Activated T-cell treated with anti-CD3 and anti-CD28 coated beads, Interleukin-2, amount 50 U/mL, for 48 hours (primary cell): ENCODE measurements at regions not wholly inside any gene's neighbourhood (a gene's known extent, or its start where the extent isn't known, plus 50 kb on each side); places are given as distances from the start of the nearest gene placed in this dataset.

Experiments used
- DNase-seq, 2 experiments: peaks; one replicate each; pipeline ENCODE4 v3.0.0-alpha.2; 2020

DNA sequence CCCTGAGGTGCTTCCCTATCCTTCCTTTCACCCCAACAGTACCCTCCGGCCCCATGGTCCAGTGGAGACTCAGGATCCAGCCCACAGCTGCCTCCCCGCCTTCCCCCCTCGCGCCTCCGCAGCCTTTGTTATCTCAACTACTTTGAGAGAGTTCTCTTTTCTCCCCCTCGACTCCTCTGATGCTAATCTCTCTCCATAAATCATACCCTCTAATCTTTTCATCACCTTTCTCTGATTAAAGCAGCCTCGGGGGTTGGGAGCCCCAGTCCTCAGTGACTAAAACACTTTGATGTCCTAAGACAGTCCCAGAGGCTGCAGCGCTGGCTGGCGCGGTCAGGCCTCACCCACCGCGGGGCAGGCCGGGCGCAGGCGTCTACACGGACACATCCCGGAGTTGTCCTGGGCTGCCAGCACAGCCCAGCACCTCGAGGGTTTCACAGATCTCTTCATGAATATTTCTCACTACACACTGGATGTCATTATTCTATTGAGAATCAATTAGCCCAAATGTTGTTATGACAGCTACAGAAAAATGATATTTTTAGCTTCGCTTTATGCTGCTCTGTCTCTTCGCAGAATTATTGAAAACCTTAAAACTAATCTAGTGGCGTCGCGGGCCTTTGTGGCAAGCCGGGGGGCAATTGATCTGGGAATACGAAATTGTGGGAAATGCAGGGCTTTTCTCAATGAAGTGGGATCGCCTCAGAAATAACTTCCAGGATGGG lies 289.5 kb downstream of the RRAGC start:
- no peak for DNase-seq

DNA sequence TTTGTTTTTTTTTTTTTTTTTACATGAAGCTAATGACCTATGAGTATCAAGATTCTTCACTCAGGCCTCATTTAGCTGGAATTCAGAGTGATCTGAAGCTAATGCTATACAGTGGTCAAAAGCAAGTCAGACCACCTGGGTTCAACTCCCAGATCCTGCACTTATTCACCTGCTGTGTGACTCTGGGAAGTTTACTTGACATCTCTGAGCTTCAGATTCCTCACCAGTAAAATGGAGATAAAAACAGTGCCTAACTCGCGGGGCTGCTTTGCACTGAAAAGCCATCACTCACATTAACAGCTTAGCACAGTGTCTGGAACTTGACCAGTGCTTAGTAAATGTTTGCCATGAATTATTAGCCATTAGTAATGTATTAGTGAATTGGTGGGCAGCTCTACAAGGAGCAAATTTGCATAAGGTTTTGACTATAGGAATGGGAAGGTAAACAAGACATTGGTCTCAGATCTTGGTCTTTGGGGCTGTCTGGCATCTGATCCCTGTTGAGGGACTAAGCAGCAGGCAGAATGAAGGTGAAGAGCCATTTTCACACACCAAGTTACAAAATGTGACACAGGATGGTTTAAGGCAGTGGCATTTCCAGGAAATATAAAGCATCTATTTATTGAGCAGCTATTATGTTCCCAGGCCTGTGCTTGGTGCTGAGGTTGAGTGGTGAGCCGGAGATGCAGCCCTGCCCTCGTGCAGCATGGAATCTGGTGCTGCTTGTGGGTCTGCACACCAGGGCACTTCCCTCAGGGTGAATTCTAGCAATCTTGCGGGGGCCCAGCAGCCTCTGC lies 291.3 kb downstream of the RRAGC start:
- DNase-seq, result no peak

DNA sequence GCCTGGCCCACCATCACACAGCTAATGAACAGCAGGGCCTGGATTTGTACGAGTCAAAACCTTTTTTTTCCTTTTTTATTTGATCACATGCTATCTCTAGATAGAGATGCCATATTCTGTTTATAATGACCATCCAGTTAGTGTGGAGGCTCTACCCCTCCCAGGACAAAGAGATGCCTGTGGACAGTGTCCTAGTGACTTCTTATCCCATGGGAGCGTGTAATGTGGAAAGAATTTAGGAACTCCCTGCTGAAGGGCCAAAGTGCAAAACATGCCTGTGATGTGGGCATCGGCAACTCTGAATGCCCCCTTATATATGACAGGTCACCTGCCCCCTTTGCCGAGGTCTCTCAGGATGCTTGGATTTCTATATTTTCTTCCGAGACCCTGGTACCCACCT lies 292.2 kb downstream of the RRAGC start:
- DNase-seq, result no peak

DNA sequence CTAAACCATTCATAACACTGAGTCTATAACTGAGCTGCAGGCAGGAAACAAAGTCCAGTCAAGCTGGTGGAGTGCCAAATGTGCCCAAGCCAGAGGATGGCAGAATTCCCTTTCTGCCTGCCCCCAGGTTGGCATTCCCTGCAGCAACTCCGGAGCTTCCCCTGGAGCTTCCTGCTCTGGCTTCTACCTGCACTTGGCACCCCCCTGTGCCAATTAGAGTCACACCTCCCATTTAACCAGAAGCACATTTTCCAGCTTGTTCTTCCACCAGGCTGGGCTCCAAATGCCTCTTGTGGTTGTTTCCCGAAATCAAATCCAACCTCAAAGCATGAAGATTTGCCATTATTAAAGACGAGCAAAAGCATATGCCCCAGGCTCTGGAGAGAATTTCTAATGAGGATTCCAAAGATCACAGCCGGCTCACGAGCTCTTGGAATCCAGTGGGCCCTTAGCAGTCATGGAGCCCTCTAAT lies 294.5 kb downstream of the RRAGC start:
- no peak for DNase-seq

DNA sequence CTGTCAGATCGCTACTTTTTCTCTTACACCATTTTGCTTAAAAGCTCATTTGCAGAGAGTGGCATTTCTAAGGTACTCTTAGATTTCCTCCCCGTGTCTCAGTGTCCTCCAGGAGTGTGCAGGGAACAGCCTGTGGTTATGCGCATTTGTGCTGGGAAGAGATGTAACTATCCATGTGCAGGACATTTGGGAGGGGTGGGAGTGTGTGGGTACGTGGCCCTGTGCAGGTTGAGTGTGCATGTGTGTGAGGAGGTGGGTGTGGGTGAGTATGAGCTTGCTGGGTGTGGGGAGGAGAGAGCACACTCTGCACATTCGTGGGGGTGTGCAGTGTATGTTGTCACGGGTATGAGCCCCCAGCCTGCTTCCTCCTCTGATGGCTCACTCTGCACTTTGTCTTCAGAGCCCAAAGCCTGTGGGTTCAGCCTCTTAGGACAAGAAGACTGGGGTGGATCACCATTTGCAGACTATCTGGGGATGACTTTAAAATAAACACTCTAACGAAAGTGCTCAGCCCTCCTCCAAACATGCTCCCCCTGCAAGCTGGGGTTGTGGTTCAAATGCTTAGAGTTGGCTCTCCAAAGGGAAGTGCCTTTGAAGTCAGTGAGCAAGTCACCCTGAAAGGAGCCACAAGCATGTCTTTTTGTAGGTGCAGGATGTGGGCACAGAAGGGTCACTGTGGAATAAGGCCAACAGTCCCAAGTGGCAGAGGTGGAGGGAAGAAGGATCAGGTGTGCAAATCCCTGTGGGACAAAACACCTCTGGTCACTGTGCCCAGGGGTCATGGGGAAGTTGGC lies 295.4 kb downstream of the RRAGC start:
- DNase-seq, result no peak

DNA sequence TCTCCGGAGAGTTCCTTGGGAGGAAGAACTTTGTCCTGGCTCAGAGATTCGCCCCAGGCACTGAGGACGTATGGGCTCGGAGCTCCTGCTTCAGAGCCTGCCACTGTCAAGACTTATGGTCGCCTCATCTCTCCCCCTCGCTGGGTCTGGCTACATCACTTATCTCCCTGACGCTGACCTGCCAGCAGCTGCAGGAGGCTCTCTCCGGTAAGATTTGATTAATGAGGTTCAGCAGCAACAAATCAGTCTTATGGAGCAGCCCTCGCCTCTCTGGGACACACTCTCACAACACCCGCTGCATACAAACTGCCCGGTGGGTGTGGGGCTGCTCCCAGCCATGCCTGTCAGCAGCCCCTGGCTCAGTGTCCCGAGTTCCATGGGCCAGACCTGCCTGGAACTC lies 297.8 kb downstream of the RRAGC start:
- DNase-seq, result no peak

DNA sequence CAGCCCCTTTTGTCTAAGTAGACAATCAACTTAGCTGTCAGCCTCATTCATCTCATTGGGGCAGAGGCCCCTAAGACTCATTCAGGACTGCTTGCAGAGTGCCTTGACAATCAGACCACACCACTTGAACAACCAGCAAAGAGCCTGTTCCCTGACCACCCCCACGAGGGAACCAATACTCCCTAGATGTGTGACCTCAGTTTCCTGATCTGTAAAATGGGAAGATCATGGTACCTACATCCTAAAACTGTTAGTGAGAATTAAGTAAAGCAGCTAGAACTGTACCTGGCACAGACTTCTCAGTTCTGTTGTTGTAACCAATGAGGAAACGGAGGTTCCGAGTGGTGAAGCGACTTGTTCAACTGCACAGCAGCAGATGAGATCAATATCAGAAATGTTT lies 298.5 kb downstream of the RRAGC start:
- no peak for DNase-seq

DNA sequence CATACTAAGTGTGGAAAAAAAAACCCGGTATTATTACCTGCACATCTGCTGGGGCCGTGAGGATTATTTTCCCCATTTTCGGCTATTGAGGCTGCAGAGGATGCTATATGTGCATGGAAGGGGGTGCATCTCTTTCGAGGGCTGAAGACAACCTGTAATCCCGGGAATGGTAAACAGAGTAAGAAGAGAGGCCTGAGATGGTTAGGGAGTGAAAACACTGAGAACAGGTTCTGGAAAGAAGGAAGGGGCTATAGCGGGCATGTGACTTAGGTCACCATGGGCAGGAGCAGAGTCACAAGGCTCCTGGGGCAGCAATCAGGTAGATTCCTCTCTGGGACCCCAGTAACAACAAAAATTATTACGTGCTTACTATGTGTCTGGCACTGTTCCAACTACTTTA lies 299.1 kb downstream of the RRAGC start:
- DNase-seq, result no peak

DNA sequence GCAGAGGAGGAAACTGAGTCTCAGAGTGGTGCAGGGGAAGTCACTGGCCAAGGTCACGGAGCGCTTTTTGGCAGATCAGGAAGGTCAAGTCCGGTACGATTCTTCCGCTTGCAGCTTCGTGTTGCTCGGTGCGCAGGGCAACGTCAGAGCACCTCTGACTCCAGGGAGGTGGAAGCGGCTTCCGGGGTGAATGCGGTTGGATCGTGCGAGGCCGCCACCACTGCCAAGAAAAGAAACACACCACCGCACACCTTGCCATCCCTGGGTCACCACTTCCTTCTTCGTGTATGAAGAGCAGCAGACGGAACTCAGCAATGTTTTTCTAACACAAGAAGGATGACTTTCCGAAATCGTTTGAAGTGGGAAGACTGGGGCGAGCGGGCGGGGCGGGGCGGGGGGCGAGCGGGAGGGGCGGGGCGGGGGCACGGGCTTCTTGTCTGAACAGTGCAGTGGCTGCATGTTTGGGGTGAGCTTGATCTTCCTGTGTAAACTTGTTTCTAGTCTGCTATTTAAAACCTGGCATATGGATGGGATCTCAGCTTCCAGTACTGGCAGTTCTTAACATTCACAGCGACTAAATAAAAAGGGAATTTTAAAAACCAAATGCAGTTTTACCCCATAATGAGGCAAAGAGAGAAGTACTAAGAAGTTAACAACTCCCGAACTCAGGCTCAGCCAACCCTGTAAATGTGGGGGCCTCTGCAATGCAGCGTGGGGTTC lies 300.0 kb downstream of the RRAGC start:
- peak; percentile 81 to 85 for DNase-seq

DNA sequence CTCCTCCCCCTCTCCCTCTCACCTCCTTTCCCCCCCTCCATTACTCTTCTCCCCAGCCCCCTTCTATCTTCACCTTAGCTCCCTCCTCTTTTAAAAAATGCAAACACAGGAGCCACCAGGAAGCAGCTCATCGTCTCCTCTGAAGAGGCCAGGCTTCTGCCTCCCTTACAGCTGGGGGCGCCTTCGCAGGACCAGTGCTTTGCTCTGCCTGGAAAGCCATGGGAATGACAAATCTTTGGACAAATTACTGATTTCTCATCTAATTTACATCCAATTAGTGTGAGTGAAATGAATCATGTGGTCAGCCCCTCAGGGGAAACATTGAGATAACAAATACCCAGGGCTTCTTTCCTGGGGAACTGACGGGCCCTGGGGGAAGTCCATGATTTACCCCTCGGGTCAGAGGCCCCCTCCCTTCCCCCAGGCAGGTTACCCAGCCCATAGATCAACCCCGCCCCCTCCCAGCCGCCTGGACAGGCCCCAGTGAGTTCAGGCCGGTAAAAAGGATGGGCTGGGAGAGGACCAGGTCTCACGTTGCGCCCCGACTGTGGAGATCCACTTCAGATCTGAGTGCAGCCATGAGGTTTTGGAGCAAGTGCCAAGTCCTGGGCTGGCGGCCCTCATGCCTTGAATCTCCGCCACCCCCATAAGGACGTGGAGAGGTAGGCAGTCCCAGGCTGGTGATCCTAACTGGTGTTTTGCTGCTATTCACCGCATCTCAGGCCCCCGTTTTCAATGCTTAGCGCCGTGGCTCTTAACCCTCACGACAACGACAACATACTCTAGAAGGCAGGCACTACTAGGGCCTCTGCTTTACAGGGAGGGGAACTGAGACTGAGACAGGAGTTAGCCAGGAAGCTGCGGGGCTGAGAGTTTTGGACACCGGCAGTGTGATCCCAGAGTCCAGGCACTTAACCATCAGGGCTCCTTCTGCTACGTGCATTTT lies 300.8 kb downstream of the RRAGC start:
- DNase-seq, result peak; percentile 27 to 30

DNA sequence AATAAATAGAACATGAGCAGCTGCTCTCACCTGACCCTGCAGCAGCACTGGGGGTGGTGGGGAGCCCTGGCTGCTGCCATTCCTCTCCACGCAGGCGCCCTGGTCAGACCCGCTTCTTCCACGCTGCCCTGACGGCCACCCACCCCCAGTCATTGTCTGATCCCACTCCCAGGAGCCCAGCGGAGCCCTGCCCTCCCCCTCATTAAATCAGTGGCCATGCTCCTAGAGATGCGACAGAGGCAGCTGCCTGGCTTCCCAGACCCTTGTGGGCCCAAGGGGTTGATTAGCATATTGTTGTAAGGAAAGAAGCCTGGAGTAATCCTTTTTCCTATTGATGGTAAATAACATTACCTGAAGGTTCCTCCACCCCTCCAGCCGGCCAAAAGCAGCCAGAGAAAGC lies 301.5 kb downstream of the RRAGC start:
- DNase-seq, result no peak

DNA sequence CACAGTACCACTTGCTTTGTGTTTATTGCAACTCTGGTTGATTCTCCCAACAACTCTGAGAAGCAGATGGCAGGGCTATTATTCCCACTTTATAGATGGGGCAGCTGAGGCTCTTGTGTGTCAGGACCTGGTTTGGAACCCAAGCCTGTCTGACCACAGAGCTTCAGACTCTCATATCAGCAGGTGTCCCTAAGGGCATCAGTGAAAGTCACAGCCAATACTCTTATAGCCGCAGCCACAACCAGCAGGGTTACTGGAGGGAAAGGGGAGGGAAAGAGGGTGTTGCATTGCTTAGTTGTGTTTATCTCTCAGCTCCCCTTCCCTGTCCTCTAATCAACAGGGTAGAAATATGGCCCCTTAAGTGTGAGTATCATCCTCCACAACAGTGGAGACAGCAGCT lies 304.0 kb downstream of the RRAGC start:
- no peak for DNase-seq

DNA sequence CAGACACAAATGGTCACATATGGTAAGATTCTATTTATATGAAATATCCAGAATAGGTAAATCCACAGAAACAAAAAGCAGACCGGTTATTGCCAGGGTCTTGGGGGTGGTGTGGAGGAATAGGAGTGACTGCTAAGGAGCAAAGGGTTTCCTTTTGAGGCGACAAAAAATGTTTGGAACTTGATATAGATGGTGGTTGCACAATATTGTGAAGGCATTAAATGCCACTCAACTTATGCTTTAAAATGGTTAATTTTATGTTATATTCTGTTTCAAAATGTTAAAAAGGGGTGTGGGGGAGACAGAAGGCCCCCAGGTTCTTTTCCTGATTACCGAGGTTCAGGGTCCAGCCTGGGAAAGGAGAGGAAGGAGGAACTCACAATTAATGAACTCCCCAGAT lies 304.4 kb downstream of the RRAGC start:
- DNase-seq, result no peak

DNA sequence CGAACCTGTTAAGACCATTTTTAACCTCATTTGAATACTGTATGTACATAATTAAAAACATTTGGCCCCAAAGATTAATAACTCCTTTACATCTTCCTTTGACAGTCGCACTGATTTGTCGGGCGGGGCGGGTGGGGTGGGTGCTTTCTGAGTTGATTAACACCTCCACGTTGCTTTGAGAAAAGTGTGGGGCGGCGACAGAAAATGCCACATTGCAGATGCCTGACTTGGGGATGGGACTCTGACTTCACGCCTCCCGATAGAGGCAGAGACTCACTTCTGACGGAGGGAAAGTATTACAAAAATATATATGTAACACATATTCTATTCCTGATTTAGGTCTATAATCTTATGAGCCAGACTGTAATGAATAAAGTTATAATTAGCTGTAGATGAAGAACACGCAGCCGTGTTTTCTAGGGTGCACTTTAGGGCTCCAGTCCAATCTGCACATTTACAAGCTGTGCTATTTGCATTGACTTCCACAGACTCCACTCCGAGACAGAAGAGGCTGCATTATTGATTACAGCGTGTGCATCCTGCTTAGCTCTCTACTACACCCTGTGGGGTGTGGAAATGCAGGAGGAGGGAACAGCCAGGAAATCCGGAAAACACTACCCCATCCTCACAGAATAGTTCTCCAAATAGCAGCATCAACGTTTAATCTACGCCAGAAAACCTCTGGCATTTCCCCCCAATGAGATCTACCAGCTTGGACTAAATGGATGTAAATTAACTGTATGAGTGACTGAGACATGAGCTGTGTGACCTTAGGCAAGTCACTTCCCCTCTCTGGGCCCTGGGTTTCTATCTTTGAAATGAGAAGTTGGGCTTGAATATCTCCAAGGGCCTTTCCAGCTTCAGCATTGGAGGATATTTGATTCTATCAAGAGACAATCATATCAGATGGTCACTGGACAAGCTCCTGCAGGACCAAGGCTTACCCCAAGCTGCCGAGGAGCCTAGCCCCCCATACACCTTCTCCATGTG lies 308.0 kb downstream of the RRAGC start:
- DNase-seq, result no peak

DNA sequence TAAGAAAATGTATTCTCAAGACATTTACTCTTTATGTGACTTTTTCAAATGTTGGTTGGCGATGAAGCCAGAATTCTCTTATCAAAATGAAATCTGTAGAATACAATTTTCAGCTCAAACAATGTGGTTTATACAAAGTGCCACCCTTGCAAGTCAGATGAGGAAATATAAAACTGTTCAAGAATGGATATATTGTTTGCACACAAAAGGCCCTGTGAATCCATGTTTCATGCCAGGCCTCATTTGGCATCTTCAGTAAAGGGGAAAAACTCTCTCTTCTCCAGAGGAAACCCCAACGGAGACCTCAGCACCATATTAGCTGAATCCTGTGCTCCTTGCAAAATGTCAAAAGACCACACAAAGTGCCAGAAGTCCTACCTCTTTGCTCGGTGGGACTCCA lies 310.4 kb downstream of the RRAGC start:
- no peak for DNase-seq

DNA sequence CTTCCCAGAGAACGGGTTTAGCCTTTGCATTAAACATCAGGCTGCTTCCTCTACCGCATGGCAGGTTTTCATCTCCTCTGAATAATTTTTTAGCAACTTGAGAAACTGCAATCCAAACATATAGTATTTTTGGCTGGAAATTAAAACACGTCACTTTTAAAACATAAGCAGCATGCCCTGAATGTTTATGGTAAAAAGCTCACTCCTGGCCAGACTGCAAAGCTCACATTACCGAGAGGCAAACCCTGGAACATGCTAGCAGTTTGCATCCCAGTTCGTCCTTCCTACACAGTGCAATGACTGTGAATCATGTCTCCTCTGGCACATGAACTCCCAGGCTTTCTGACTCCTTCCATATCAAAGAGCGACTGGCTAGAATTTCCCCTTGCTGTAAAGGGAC lies 312.3 kb downstream of the RRAGC start:
- no peak for DNase-seq

DNA sequence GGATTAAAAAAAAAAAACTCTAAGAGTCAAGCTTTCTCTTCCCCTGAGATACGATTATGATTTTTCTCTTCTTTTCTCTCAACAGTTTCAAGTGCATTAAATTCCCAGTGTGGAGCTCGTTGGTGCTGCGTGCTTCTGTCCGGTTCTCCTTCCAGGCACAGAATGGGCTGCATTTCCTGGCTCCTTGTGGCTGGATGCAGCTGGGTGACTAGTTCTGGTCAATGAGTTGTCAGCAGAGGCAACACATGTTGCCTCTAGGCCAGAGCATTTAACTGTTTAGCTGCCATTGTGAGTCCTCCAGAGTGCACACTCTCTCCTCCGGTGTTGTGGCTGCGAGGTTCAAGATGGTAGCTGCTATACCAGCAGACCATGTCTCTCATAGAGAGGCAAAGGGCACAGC lies 312.9 kb downstream of the RRAGC start:
- DNase-seq, result no peak

DNA sequence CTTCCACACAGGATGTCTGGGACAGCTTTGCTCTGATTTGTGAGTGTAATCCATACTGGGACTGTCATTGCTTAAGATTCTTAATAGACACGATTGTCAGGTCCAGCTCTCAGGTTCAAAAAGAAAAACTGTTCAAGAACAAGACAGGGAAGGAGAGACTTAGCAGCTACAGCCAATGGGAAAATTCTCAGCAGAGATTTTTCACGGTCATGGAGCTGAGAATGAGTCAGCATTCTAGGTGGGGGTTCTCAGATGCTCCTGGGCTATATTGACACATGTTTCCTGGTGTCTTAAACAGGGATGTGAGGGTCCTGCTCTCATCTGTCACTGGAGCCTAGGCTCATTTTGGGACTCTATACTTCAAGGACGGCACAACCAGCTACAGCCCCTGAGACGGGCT lies 318.3 kb downstream of the RRAGC start:
- no peak for DNase-seq

DNA sequence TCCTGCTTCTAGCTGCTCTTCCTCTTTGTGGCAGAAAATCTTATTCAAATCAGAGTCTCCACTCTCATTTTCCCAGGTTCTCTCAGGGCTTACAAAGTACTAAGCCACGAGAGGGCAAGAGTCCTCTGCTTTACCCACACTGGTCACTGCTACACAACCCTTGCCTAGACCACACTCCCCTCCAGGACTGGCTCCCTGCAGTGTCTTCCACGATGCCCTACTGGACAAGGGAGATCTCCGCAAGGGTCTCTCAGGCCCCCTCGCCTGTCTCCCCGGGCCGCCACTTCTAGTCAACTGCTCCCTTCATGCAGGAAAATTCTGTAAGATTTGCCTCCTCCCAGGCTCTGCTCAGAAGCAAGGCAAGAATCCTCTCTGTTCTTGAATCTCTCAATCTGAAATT lies 319.6 kb downstream of the RRAGC start:
- no peak for DNase-seq

DNA sequence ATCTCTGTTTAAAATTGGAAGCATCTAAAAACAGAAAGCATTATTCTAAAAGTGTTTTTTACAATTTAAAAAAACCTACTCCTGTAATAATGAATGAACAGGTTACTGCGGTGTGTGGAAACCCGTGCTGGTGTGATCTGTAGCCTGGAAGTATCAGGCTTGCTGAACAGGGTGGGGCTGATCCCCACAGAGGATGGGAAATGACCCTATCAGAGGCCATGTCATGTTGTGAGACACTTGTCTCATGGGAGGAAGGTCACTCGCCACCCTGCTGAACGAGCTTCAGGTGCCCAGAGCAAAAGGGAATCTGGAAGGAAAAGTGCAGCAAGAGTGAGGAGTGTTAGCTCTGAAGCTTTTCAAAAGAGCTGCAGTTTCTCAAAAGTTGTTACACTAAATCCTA lies 320.7 kb downstream of the RRAGC start:
- DNase-seq, result no peak

DNA sequence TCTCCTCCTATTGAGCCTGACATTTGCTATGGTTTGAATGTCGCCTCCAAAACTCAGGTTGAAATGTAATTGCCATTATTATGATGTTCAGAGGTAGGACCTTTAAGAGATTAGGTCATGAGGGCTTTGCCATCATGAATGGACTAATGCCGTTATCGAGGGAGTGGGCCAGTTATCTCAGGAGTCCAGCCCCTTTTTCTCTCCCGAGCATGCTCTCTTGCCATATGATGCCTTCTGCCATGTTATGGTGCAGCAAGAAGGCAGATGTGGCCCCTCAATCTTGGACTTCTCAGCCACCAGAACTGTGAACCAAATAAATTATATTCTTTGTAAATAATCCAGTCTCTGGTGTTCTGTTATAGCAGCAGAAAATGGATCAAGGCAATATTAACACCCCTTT lies 323.5 kb downstream of the RRAGC start:
- no peak for DNase-seq
